T-helper 17 cell (primary cell): ENCODE measurements at regions not wholly inside any gene's neighbourhood (a gene's known extent, or its start where the extent isn't known, plus 50 kb on each side); places are given as distances from the start of the nearest gene placed in this dataset.

Experiments used
- ATAC-seq: fragments of 150-1000 bp; cut with Tn5 transposase; 2 replicates; pipeline ENCODE4 v1.10.0; 2021; ENCODE audit warnings: mild to moderate bottlenecking, moderate library complexity
- DNase-seq, 3 donors: peaks; one replicate each; pipeline versions ENCODE4 v3.0.0 to v3.0.0-alpha.2; 2020 to 2021
- H3K9me3 ChIP-seq: one replicate; pipeline ENCODE4 v1.7.0; 2013; ENCODE audit warnings: low read length, mild to moderate bottlenecking; ENCODE audit not compliant: control insufficient read depth, poor library complexity, severe bottlenecking
- H3K27ac Mint-ChIP-seq: one replicate; pipeline ENCODE4 v1.8.0; 2022; ENCODE audit warnings: mild to moderate bottlenecking, moderate library complexity, mixed read lengths
- H3K27me3 Mint-ChIP-seq: one replicate; pipeline ENCODE4 v1.8.0; 2022; ENCODE audit warnings: mixed read lengths
- H3K36me3 Mint-ChIP-seq: one replicate; pipeline ENCODE4 v1.8.0; 2022; ENCODE audit warnings: low read depth, mixed read lengths
- H3K4me1 Mint-ChIP-seq: one replicate; pipeline ENCODE4 v1.8.0; 2022; ENCODE audit warnings: mild to moderate bottlenecking, mixed read lengths
- H3K4me3 Mint-ChIP-seq: one replicate; pipeline ENCODE4 v1.8.0; 2022; ENCODE audit warnings: mild to moderate bottlenecking, moderate library complexity, mixed read lengths

DNA sequence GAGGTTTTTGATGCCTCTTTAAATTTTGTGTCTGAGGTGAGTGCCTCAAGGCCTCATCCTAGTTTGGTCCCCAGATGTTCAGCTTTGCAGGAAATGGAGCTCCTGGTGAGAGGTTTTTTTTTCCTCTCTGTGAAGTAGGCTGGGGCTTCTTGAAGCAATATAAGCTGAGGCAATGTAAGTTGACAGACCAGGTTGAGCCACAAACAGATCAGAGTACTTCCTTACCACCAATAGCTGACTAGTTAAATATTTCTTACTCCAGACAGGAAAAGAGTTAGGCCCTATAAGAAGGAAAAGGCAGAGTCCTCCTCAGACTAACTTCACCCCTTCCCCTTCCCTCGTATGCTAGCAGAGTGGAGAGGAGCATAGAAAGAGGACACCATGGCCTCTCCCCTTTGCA is 341.0 kb downstream of the LMO4 start:
- no peak for DNase-seq
- H3K27me3 Mint-ChIP-seq: no peaks in the 10 kb centered on the region
- peaks cover 2% of the 10 kb centered on the region for H3K36me3 Mint-ChIP-seq
- H3K4me3 Mint-ChIP-seq: no peak overlapping the region
- no peak for ATAC-seq
- H3K27ac Mint-ChIP-seq: no peak overlapping the region
- peaks cover 3% of the 10 kb centered on the region for H3K4me1 Mint-ChIP-seq
- no peaks in the 10 kb centered on the region for H3K9me3 ChIP-seq

DNA sequence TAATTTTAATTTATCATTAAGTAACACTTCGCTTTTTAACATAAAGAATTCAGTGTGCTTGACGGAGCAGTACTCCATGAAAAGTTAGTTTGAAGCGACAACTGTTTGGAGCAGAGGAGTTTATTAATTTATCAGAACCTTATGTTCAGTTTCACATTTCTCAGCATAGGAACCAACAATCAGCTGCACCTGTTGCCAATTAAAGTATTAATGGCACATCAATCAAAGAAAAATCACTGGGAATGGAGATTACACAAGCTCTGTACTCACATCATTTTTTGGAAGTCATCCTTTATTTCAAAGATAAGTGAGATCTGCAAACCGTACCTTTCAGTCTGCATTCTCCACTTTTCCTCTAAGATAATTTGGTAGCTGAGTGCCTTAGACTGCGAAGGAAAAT is 344.6 kb downstream of the LMO4 start:
- ATAC-seq (no peak), DNase-seq (no peak)
- H3K9me3 ChIP-seq: no peaks in the 10 kb centered on the region
- Mint-ChIP-seq H3K27me3 (peaks cover 5% of the 10 kb centered on the region), H3K4me1 (peaks cover 3% of the 10 kb centered on the region), H3K27ac (no peak overlapping the region), H3K4me3 (no peak overlapping the region), H3K36me3 (no peaks in the 10 kb centered on the region)

- H3K27ac Mint-ChIP-seq: no peak overlapping the region
- ATAC-seq: no peak
- H3K9me3 ChIP-seq: no peaks in the 10 kb centered on the region
Observed at GRCh38 chr1:87673748-87674147, 345.1 kb downstream of the LMO4 start.

DNA sequence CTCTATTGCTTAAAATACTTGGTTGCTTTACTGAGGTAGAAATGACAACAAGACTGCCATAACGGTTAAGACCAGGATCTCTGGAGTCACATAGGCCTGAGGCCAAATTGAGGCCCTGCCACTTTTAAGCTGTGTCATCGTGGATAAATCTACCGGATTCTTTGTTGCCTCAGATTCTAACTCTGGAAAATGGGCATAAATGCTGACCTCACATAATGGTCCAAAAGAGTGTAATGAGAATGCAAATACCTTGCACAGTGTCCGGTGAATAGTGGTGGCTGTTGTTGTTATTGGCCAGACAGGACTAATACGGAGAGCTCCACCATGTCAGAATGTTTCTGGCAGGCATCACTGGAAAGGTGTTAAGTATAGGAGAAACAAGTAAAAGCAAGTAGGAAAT is 346.1 kb downstream of the LMO4 start:
- no peak overlapping the region for H3K4me3 Mint-ChIP-seq
- no peaks in the 10 kb centered on the region for H3K9me3 ChIP-seq
- no peak overlapping the region for H3K27ac Mint-ChIP-seq
- H3K36me3 Mint-ChIP-seq: no peaks in the 10 kb centered on the region
- peaks cover 5% of the 10 kb centered on the region for H3K27me3 Mint-ChIP-seq
- H3K4me1 Mint-ChIP-seq: peaks cover 3% of the 10 kb centered on the region
- DNase-seq: no peak
- ATAC-seq: no peak

More at GRCh38 chr1:87673748-87674147, 345.1 kb downstream of the LMO4 start:
- Mint-ChIP-seq H3K4me1 (peaks cover 3% of the 10 kb centered on the region), H3K4me3 (no peak overlapping the region), H3K36me3 (no peaks in the 10 kb centered on the region), H3K27me3 (peaks cover 5% of the 10 kb centered on the region)
- no peak for DNase-seq

- Mint-ChIP-seq H3K27me3 (peaks cover 11% of the 10 kb centered on the region), H3K4me3 (no peak overlapping the region), H3K27ac (no peak overlapping the region), H3K36me3 (no peaks in the 10 kb centered on the region), H3K4me1 (peaks cover 5% of the 10 kb centered on the region)
- no peak for DNase-seq
- ATAC-seq: no peak
- H3K9me3 ChIP-seq: no peaks in the 10 kb centered on the region
Observed at GRCh38 chr1:87678266-87678665, 349.6 kb downstream of the LMO4 start.

DNA sequence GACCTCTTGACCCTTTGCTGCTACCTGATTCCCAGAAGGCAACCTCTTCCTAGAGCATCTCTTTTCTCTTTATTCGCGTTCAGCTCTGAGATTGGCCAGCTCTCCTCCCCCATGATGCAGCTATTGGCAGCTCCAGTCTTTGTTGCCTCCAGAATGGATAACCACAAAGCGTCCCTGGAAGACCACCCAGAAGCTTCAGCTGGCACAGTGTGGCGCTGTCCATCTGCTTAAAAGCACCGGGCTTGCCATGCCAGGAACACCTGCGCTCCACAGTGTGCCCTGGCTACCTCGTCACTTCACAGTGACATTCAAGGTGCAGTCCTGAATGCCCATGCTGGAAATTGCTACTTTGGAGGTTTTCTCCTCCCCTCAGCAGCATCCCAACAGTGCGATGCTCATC is 353.9 kb downstream of the LMO4 start:
- no peak overlapping the region for H3K4me3 Mint-ChIP-seq
- no peaks in the 10 kb centered on the region for H3K9me3 ChIP-seq
- ATAC-seq: no peak
- H3K36me3 Mint-ChIP-seq: no peaks in the 10 kb centered on the region
- H3K27me3 Mint-ChIP-seq: peaks cover 16% of the 10 kb centered on the region
- no peak overlapping the region for H3K27ac Mint-ChIP-seq
- no peak for DNase-seq
- peaks cover 2% of the 10 kb centered on the region for H3K4me1 Mint-ChIP-seq

DNA sequence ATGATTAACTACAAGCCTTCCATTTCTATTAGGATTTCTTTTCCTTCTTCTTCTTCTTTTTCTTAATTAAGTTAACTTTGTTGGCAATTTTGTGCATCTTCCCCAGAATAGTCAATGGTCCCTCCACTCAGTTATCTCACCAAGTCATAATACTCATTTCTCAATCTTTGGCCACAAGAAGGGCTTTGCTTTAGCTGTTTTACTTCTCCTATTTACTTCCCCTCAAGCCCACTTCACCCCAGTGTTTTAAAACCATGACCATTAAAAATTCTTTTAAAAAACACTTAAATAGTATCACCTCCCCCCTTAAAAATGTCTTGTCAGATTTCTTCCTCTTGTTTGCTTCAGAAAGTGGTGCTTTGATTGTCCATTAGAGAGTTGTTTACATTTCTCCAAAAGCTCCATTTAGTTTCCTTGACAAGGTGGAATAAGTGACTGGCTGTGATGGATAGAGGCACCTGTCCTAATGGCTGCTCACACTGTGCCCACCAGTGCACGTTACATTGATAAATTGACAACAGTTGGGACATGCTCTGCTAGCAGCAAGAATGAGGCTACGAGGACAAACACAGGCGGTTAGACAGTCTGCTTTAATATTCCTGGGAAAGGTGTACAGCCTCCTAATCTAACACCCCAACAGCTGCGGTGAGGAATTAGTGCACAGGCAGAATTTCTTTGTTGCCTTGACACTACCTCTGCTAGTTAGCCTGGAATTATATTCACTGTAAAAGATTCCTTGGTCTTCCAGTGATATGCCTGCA is 354.7 kb downstream of the LMO4 start:
- H3K36me3 Mint-ChIP-seq: no peaks in the 10 kb centered on the region
- no peaks in the 10 kb centered on the region for H3K9me3 ChIP-seq
- peaks cover 2% of the 10 kb centered on the region for H3K4me1 Mint-ChIP-seq
- peaks cover 19% of the 10 kb centered on the region for H3K27me3 Mint-ChIP-seq
- H3K27ac Mint-ChIP-seq: no peak overlapping the region
- ATAC-seq: no peak
- H3K4me3 Mint-ChIP-seq: no peak overlapping the region
- DNase-seq: no peak

GRCh38 chr1:87684194-87684593 is 355.5 kb downstream of the LMO4 start:
- Mint-ChIP-seq H3K27ac (peak overlapping the region; percentile 54), H3K36me3 (no peaks in the 10 kb centered on the region), H3K4me1 (peaks cover 2% of the 10 kb centered on the region), H3K4me3 (peak overlapping the region; percentile 51), H3K27me3 (peaks cover 22% of the 10 kb centered on the region)
- H3K9me3 ChIP-seq: no peaks in the 10 kb centered on the region
- ATAC-seq (peak; percentile 39), DNase-seq (no peak)

- H3K27me3 Mint-ChIP-seq: peaks cover 22% of the 10 kb centered on the region
- H3K9me3 ChIP-seq: no peaks in the 10 kb centered on the region
- ATAC-seq (peak; percentile 41), DNase-seq (no peak)
- H3K27ac Mint-ChIP-seq: peak overlapping the region; percentile 54
- H3K4me1 Mint-ChIP-seq: peaks cover 2% of the 10 kb centered on the region
- peak overlapping the region; percentile 51 for H3K4me3 Mint-ChIP-seq
- no peaks in the 10 kb centered on the region for H3K36me3 Mint-ChIP-seq
Observed at GRCh38 chr1:87684713-87685205, 356.1 kb downstream of the LMO4 start.

DNA sequence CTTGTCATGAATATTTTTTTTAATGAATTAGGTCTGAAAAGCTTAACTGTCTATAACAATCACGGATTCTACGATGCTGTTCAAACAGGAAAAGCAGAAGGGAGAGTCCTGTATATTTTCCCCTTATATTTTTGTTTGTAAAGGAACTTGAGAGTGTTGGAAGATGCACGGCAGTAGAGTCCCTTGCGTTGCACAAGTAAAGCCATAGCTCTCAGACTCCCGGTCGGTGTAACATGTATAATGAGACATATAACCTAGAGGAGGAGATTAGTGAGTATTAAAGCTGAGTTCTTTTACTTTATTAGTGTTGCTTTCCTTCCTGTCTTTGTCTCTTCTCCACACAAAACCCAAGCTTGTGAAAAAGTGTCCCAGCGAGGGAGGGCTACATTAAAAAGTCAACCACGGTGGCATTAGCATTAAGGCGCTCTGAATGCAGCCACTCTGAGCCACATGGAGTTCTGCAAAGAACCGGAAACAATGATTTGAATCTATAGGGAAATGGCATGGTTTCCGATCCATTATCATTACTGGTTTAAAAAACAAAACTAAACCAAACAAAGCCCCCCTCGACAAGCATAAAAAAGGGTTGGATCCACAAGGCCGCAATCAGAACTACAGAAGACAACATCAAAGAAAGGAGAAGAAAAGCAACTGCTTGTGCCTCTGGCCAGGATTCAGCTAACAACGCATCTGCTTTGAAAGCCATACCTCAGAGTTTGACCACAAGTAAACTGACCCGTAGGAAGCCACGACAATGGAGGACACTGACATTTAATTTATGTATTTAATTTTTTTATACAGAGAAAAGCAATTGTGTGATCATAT is 356.8 kb downstream of the LMO4 start:
- peaks cover 2% of the 10 kb centered on the region for H3K4me1 Mint-ChIP-seq
- DNase-seq (no peak), ATAC-seq (no peak)
- no peak overlapping the region for H3K27ac Mint-ChIP-seq
- H3K27me3 Mint-ChIP-seq: peaks cover 22% of the 10 kb centered on the region
- no peaks in the 10 kb centered on the region for H3K9me3 ChIP-seq
- H3K36me3 Mint-ChIP-seq: no peaks in the 10 kb centered on the region
- H3K4me3 Mint-ChIP-seq: no peak overlapping the region

GRCh38 chr1:87686136-87686495 is 357.4 kb downstream of the LMO4 start:
- H3K27ac Mint-ChIP-seq: no peak overlapping the region
- H3K4me3 Mint-ChIP-seq: no peak overlapping the region
- ATAC-seq (no peak), DNase-seq (no peak)
- H3K36me3 Mint-ChIP-seq: no peaks in the 10 kb centered on the region
- H3K9me3 ChIP-seq: no peaks in the 10 kb centered on the region
- H3K27me3 Mint-ChIP-seq: peaks cover 22% of the 10 kb centered on the region
- peaks cover 2% of the 10 kb centered on the region for H3K4me1 Mint-ChIP-seq

DNA sequence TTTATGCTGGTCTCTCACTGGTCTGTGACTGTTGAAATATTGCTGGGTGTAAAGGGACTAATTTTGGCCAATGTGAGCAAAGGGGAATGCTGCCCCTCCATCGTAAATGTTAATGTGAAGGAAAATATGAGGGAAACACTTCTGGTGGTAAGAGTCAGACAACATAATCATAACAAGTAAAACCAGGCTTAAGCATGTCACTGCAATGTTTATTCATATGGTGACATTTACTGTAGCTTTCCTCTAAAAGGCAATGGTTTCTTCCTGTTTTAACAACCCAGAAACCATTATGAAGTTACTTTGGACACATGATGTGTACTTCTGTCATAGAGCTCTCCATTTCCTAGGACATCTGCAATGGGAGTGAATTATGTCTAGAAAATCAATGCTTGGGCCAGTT is 358.0 kb downstream of the LMO4 start:
- Mint-ChIP-seq H3K36me3 (no peaks in the 10 kb centered on the region), H3K27me3 (peaks cover 22% of the 10 kb centered on the region), H3K4me3 (no peak overlapping the region), H3K4me1 (peaks cover 2% of the 10 kb centered on the region), H3K27ac (no peak overlapping the region)
- no peak for ATAC-seq
- DNase-seq: no peak
- no peaks in the 10 kb centered on the region for H3K9me3 ChIP-seq

GRCh38 chr1:87688136-87688535 is 359.5 kb downstream of the LMO4 start:
- H3K9me3 ChIP-seq: no peaks in the 10 kb centered on the region
- Mint-ChIP-seq H3K27ac (no peak overlapping the region), H3K36me3 (no peaks in the 10 kb centered on the region), H3K4me3 (no peak overlapping the region), H3K4me1 (peaks cover under 1% of the 10 kb centered on the region), H3K27me3 (peaks cover 16% of the 10 kb centered on the region)
- no peak for DNase-seq
- no peak for ATAC-seq
